Dermis blood vessel endothelial cell (primary cell): ENCODE measurements at regions not wholly inside any gene's neighbourhood (a gene's known extent, or its start where the extent isn't known, plus 50 kb on each side); places are given as distances from the start of the nearest gene placed in this dataset.
"Not testable (repeated sequence)": the region's sequence is repeated elsewhere in the genome, so short reads cannot be mapped to it uniquely, and the experiment has no call there.

ENCODE experiments used
- DNase-seq: peaks from one replicate; pipeline ENCODE4 v3.0.0; 2010

DNA sequence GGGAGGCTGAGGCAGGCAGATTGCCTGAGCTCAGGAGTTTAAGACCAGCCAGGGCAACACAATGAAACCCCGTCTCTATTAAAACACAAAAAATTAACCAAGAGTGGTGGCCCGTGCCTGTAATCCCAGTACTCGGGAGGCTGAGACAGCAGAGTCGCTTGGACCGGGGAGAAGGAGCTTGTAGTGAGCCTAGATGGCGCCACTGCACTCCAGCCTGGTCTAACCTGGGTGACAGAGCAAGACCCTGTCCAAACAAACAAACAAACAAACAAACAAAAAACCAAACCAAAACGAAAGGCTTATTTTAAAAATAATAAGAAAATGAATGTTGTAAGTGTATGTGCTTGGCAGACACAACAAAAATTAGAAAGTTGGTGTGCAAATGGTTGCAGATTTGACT, 536.3 kb upstream of the PTPRD start:
- no peak for DNase-seq

- DNase-seq, result no peak
These were observed 545.3 kb upstream of the PTPRD start for GRCh38 chr9:11158063-11158462.

- no peak for DNase-seq
These were observed 545.9 kb upstream of the PTPRD start for GRCh38 chr9:11158676-11159075.

DNA sequence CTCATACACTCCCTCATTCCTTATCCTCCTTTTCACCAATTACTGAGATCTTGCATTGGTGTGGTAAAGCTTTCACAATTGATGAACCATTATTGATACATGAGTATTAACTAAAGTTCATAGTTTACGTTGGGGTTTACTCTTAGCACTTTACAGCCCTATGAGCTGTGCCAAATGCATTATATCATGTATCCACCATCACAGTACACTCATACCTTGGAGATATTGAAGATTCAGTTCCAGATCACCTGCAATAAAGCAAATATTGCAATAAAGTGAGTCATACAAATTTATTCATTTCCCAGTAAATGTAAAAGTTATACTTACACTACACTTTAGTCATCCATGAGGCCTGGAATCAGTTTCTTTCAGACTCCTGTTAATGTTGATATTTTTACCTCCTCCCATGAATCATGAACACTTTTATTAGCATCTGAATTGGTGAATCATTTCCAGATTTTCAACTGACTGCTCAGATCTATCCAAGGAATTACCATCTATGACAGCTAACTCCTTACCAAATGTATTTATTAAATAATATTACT, 546.6 kb upstream of the PTPRD start:
- DNase-seq, result no peak

GRCh38 chr9:11163843-11164242, 551.0 kb upstream of the PTPRD start:
- no peak for DNase-seq

GRCh38 chr9:11182001-11182400, 569.2 kb upstream of the PTPRD start:
- DNase-seq, result no peak

GRCh38 chr9:11190719-11191118, 577.9 kb upstream of the PTPRD start:
- DNase-seq, result no peak

DNA sequence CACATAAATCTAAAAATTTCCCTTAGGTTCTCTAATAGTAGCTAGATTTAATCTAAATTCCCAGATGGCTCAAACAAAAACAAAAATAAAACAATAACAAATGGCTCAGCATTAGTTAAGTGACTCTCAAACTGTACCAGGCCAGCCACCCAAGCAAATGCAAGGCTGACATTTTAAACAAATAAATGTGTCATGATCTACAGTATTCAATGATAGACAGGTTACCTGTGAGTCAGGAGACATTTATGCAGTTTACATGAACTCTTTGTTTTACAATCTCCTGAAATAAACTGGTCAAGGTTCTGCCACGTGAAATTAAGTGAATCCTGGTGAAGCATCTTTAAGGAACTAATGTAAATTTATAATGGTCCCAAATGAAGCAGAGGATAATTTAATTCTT, 580.2 kb upstream of the PTPRD start:
- no peak for DNase-seq

GRCh38 chr9:11194246-11194645, 581.4 kb upstream of the PTPRD start:
- no peak for DNase-seq

GRCh38 chr9:11196840-11197365, 584.1 kb upstream of the PTPRD start:
- DNase-seq, result not testable (repeated sequence)

DNA sequence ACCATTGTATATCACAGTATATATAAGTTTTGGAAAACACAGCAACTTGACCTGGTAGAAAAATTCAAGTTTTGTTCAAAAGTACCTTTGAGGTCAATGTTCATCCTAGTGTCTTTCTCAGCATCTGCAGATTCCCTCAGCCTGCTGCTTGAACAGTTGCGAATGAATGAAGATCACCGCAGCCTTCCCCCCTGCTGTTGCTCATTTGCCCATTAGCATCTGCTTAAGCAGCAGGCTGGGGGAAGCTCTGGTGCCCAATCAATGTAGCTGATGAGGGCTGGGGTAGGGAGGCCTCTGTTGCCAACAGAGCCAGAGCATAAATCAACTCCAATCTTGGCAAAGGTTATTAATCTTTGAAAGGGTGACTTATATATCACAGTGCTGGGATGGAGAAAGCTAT, 586.5 kb upstream of the PTPRD start:
- no peak for DNase-seq

DNA sequence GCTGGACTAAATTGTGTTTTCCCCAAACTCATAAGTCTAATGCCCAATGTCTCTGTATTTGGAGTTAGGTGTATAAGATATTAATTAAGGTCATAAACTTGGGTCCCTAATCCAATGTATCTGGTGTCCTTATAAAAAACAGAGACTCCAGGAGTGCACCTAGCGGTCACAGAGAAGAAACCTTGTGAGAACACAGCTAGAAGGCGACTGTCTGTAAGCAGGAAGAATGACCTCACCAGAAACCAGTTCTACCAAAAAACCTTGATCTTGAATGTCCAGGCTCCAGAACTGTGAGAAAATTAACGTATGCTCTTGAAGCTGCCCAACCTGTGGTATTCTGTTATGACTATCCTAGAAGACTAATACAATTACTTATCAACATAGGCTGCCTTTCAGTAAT, 591.7 kb upstream of the PTPRD start:
- no peak for DNase-seq

GRCh38 chr9:11206925-11207324, 594.1 kb upstream of the PTPRD start:
- DNase-seq, result no peak

- no peak for DNase-seq
These were observed 620.9 kb upstream of the PTPRD start for GRCh38 chr9:11233696-11234095.

GRCh38 chr9:11235061-11235460, 622.3 kb upstream of the PTPRD start:
- DNase-seq, result no peak

- no peak for DNase-seq
These were observed 629.0 kb upstream of the PTPRD start for GRCh38 chr9:11241779-11242178.

GRCh38 chr9:11257992-11258391, 645.2 kb upstream of the PTPRD start:
- no peak for DNase-seq

- no peak for DNase-seq
These were observed 656.2 kb upstream of the PTPRD start for GRCh38 chr9:11269036-11269435.

DNA sequence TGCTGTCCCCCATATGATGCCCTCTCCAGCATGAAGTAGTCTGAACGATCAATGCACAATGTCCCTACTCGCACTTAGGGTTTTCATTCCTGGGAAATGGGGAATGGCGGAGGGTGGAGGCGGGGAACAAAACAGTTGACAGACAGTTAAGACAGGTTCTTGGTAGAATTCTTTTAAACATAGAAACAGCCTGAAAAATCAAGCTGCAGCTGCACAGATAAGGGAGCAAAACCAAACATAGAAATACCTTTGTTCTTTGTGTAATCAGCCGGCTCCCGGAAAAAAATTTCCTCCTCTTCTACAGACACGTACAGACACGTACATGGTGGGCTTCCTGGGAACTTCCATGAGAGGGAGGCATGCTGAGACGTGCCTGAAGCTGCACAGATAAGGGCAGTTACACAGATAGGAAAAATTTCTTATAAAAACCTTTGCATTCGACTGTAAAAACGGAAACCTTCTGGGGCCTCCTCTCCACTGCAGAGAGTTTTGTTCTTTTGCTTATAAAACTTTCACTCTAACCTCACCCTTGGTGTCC, 662.4 kb upstream of the PTPRD start:
- DNase-seq, result no peak

DNA sequence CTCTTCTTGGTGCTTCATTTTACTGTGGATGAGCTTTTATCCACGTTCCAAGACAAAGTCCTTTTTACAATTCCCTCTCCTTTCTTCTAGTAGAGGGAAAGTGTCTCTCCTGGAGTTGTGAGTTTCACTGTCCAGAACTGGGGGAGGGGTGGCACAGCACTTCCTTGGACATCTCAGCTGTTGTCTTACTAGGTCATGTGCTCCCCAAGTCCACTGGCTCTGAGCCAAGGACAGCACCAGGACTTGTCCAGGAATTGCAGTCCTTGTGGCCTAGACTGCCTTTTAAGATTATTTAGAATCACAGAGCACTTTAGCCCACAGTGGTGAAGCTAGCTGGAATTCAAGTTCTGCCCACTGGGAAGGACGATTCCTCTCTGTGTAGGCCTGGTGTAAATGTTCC, 700.2 kb upstream of the PTPRD start:
- no peak for DNase-seq

- DNase-seq, result no peak
These were observed 706.1 kb upstream of the PTPRD start for GRCh38 chr9:11318946-11319345.

GRCh38 chr9:11319538-11319937, 706.7 kb upstream of the PTPRD start:
- no peak for DNase-seq

GRCh38 chr9:11320989-11321388, 708.2 kb upstream of the PTPRD start:
- DNase-seq, result no peak

DNA sequence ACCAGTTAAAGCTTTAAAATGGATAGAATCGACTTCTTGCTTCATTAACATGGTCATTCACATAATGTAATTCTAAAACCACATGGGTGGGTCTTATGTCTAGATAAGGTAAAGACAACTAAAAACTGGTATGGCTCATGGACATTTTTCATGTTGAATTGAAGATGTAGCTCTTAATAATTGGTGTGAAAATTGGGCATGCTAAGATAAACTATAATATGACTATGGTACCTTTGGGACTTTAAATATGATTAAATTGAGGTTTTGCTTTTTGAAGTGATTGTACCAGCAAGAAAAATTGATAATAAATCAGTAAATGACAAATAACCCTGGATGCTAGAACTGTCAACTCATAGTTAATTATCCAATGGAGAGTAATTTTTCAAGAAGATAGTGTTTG, 710.7 kb upstream of the PTPRD start:
- DNase-seq, result no peak

GRCh38 chr9:11326231-11326630, 713.4 kb upstream of the PTPRD start:
- no peak for DNase-seq
